Motor neuron (in vitro differentiated cells): ENCODE measurements at regions not wholly inside any gene's neighbourhood (a gene's known extent, or its start where the extent isn't known, plus 50 kb on each side); places are given as distances from the start of the nearest gene placed in this dataset.

ENCODE experiments used
- ATAC-seq, 8 experiments: fragments of 200-7000 bp; cut with Tn5 transposase; replicated peaks in 6 of 8; 2 replicates each; pipeline ENCODE4 v1.8.0; 2021; ENCODE audit warnings: mild to moderate bottlenecking in 8 of 8, moderate library complexity in 8 of 8
- H3K27ac ChIP-seq, 2 donors: fragments of 250-450 bp; sonication (Bioruptor Pico); 2 replicates each; pipeline ENCODE4 v1.9.0; 2021; ENCODE audit warnings: antibody characterized with exemption in 2 of 2, mild to moderate bottlenecking in 2 of 2, moderate library complexity in 1 of 2
- H3K4me1 ChIP-seq, 2 donors: fragments of 250-450 bp; sonication (Bioruptor Pico); replicated peaks in 1 of 2; 2 replicates each; pipeline ENCODE4 v1.6.1; 2021; ENCODE audit warnings: antibody characterized with exemption in 2 of 2, mild to moderate bottlenecking in 2 of 2, moderate library complexity in 1 of 2
- H3K4me3 ChIP-seq, 5 donors: fragments of 250-450 bp; sonication (Bioruptor Pico); 2 replicates each; pipeline ENCODE4 v1.9.0; 2021; ENCODE audit warnings: antibody characterized with exemption in 5 of 5, mild to moderate bottlenecking in 5 of 5, moderate library complexity in 4 of 5
- WGBS, 10 experiments: fragments of 450-650 bp; shearing (Covaris generic); methylation state at CpG; one replicate each; pipeline ENCODE4 v1.0.0; 2022; 5-methylcytosine and 5-hydroxymethylcytosine counted together
- in situ Hi-C, 9 experiments: fragments of 400-800 bp; cut with MboI; loops; one replicate each; pipeline ENCODE4 v1.15.0; 2021; ENCODE audit warnings: low sequenced_read_pairs in 9 of 9, low pct_unique_long_range_greater_than_20kb in 2 of 9; ENCODE audit not compliant: unreplicated experiment in 9 of 9

DNA sequence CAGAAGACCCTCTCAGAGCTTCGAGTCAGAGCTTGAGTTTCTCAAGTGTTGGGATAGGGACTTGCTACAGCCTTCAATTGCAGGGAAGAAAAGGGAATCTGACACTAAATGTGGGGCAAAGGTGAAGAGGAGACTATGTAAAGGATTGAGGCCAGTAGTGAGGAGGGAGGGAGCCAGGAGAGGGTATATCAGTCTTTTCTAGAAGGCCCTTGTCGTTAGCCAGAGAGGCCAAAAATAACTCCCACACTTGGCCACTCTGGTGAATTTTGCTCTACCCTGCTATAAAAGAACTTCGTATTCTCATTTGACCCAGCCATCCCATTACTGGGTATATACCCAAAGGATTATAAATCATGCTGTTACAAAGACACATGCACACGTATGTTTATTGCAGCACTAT is 162.0 kb downstream of the MDFIC start:
- no peak overlapping the region for H3K27ac ChIP-seq
- WGBS, 10 experiments: 57 to 100% (median 96%) methylated on average over 1 to 3 of the region's 4 CpGs; no CpG with 5 or more reads in 3 of the 10 experiments
- H3K4me3 ChIP-seq: no peak overlapping the region
- in situ Hi-C loops: no loop called here
- no peak for ATAC-seq
- H3K4me1 ChIP-seq: no peaks in the 10 kb centered on the region

DNA sequence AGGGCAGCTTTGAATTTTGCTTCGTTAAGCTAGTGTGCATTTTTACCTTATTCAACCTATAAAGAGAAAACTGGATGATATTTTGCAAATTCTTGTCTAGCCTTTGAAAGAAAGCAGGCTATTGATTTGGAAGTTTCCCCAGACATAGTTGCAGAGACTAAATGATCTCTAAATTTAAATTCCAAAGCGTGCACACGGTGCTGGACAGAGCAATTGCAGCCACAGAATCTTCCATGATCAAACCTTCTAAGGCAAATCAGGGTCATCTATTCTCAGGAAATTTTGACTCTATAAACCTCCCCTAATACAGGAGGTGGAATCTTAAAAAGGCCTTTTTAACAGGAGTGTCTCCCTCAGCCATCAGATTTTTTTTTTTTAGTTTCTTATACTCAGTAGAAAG is 159.9 kb downstream of the MDFIC start:
- in situ Hi-C loops: no loop called here
- WGBS, 10 experiments: 61 to 100% (median 86%) methylated on average over 1 to 3 of the region's 3 CpGs
- Histone ChIP-seq H3K4me1 (no peaks in the 10 kb centered on the region), H3K27ac (no peak overlapping the region), H3K4me3 (no peak overlapping the region)
- ATAC-seq: no peak

DNA sequence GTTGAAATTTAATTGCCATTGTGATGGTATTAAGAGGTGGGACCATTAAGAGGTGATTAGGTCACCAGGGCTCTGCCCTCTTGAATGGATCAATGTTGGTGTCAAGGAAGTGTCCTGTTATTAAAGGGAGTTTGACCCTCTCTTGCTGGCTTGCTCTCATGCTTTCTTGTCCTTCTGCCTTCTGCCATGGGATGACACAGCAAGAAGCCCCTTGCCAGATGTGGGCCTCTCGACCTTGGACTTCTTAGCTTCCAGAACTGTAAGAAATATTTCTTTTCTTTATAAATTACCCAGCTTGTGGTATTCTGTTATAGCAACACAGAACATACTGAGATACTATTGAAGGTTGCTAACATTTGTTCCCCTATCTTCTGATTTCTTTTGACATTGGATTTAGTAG is 157.0 kb downstream of the MDFIC start:
- no peaks in the 10 kb centered on the region for H3K4me1 ChIP-seq
- WGBS, 10 experiments: 33 to 67% (median 46%) methylated on average over 1 of the region's 1 CpG; no CpG with 5 or more reads in 4 of the 10 experiments
- ATAC-seq: no peak
- H3K27ac ChIP-seq: no peak overlapping the region
- in situ Hi-C loops: no loop called here
- H3K4me3 ChIP-seq: no peak overlapping the region

DNA sequence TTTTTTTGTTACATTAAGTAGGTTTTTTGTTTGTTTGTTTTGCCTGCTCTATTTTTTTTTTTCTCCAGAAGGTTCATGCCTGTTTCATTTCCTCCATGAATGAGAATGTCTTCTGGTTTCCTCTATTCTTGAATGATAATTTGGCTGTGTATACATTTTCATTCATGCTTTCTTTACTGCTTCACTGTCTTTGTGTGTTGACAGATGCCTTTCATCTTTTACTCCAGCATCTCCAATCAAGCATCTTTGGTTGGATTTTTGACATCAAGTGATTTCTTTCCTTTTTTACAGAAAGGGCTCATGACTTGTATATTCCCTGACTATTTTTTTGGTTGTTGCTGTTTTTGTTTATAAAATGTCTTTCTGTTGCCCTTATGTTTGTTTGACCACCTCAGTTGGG is 156.5 kb downstream of the MDFIC start:
- Histone ChIP-seq H3K4me1 (no peaks in the 10 kb centered on the region), H3K27ac (no peak overlapping the region), H3K4me3 (no peak overlapping the region)
- in situ Hi-C loops: no loop called here
- no peak for ATAC-seq

DNA sequence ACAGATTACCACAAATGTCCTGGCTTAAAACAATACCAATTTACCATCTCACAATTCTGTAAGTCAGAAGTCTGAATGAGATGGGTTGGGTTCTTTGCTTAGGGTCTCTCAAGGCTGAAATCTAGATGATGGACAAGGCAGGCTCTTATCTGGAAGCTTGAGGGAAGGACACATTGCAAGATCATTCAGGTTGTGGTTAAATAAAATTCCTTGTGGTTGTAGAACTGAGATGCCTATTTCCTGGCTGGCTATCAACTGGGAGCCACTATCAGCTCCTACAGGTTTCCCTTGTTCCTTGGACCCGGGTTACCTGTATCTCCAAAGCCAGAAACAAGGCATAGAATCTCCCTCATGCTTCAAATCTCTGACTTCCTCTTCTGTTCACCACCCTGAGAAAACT is 148.4 kb downstream of the MDFIC start:
- Histone ChIP-seq H3K4me1 (no peaks in the 10 kb centered on the region), H3K27ac (no peak overlapping the region), H3K4me3 (no peak overlapping the region)
- ATAC-seq: no peak
- in situ Hi-C loops: no loop called here
- 33 to 86% (median 73%) methylated on average over 1 of the region's 1 CpG; no CpG with 5 or more reads in 4 of the 10 experiments for WGBS, 10 experiments
